BJ (cell line): ENCODE measurements at regions not wholly inside any gene's neighbourhood (a gene's known extent, or its start where the extent isn't known, plus 50 kb on each side); places are given as distances from the start of the nearest gene placed in this dataset.

Experiments
- CTCF ChIA-PET: fragments of 350-600 bp; formaldehyde crosslinking; extraction: SDS; loops from one replicate; lab custom pipeline; 2021; ENCODE audit warnings: antibody characterized with exemption, inconsistent platforms; lab: Yijun Ruan, JAX
- POLR2A ChIA-PET: fragments of 300-600 bp; sonication (Branson Sonifier 250); formaldehyde crosslinking; extraction: SDS; loops from one replicate; lab custom pipeline; 2021; ENCODE audit warnings: antibody characterized with exemption; lab: Charles Lee
- DNase-seq: peaks from one replicate; pipeline ENCODE4 v3.0.0-alpha.2; 2011; ENCODE audit warnings: low read depth
- H3K27me3 ChIP-seq: 2 replicates; pipeline ENCODE4 v1.6.0; 2011; ENCODE audit warnings: low read length; ENCODE audit not compliant: control insufficient read depth, insufficient read depth
- H3K36me3 ChIP-seq: 2 replicates; pipeline ENCODE4 v1.5.1; 2011; ENCODE audit warnings: low read length; ENCODE audit not compliant: control insufficient read depth, insufficient read depth
- H3K4me3 ChIP-seq: 2 replicates; pipeline ENCODE4 v1.5.1; 2011; ENCODE audit warnings: low read depth, mild to moderate bottlenecking, control low read depth, low read length
- CTCF ChIP-seq: IDR thresholded peaks from 2 replicates; pipeline ENCODE4 v1.5.1; 2011; ENCODE audit warnings: low read depth, mild to moderate bottlenecking, control low read depth, inconsistent platforms, low read length, moderate library complexity; ENCODE audit not compliant: insufficient read depth

- POLR2A ChIA-PET, result no interaction called here
- Histone ChIP-seq H3K36me3 (no peaks in the 10 kb centered on the region), H3K27me3 (no peaks in the 10 kb centered on the region), H3K4me3 (no peak overlapping the region)
- CTCF ChIA-PET, result no interaction called here
- DNase-seq, result no peak
- no peak for TF ChIP-seq CTCF
Measured at GRCh38 chr9:80082213-80082612, 510.4 kb downstream of the TLE4 start.

- Histone ChIP-seq H3K36me3 (no peaks in the 10 kb centered on the region), H3K4me3 (no peak overlapping the region), H3K27me3 (no peaks in the 10 kb centered on the region; the same call in 1 of the 2 replicates)
- DNase-seq, result no peak
- ChIA-PET CTCF (interaction anchor here (1.1 kb wide), 1 partner anchor 9 kb away, joined by 3 read pairs; no protein-coding TSS in a partner anchor), POLR2A (no interaction called here)
- TF ChIP-seq CTCF, result no peak
Measured at GRCh38 chr9:80078826-80079225, 507.1 kb downstream of the TLE4 start.

- ChIA-PET CTCF (interaction anchor here (0.6 to 1.9 kb wide), 2 partner anchors 10 to 14 kb away, joined by 3 to 5 read pairs; no protein-coding TSS in a partner anchor), POLR2A (interaction anchor here (0.7 kb wide), 1 partner anchor 1714 kb away, joined by 7 read pairs; no protein-coding TSS in a partner anchor)
- no peak for TF ChIP-seq CTCF
- H3K36me3 ChIP-seq, result no peaks in the 10 kb centered on the region
- no peaks in the 10 kb centered on the region; the same call in 1 of the 2 replicates for H3K27me3 ChIP-seq
- no peak overlapping the region for H3K4me3 ChIP-seq
- no peak for DNase-seq
Measured at GRCh38 chr9:80077059-80077458, 505.3 kb downstream of the TLE4 start.

GRCh38 chr9:80076162-80076561, 504.4 kb downstream of the TLE4 start:
- H3K27me3 ChIP-seq, result no peaks in the 10 kb centered on the region; the same call in 1 of the 2 replicates
- ChIA-PET POLR2A (no interaction called here), CTCF (interaction anchor here (0.6 to 1.9 kb wide), 2 partner anchors 9 to 13 kb away, joined by 3 to 5 read pairs; no protein-coding TSS in a partner anchor)
- no peaks in the 10 kb centered on the region for H3K36me3 ChIP-seq
- H3K4me3 ChIP-seq, result no peak overlapping the region
- no peak for TF ChIP-seq CTCF
- no peak for DNase-seq

- H3K4me3 ChIP-seq, result no peak overlapping the region
- POLR2A ChIA-PET, result no interaction called here
- H3K36me3 ChIP-seq, result no peaks in the 10 kb centered on the region
- CTCF ChIA-PET, result interaction anchor here (0.9 kb wide), 1 partner anchor 11 kb away, joined by 3 read pairs; no protein-coding TSS in a partner anchor
- no peak for DNase-seq
- TF ChIP-seq CTCF, result no peak
- H3K27me3 ChIP-seq, result no peaks in the 10 kb centered on the region; the same call in 1 of the 2 replicates
Measured at GRCh38 chr9:80074439-80074838, 502.7 kb downstream of the TLE4 start.
